Ascending aorta (tissue), 2 donors: ENCODE measurements at regions not wholly inside any gene's neighbourhood (a gene's known extent, or its start where the extent isn't known, plus 50 kb on each side); places are given as distances from the start of the nearest gene placed in this dataset.

Experiments used
- DNase-seq, 2 donors: peaks; one replicate each; pipeline ENCODE4 v3.0.0-alpha.2; 2019; ENCODE audit warnings: low spot score in 2 of 2
- H3K27ac ChIP-seq, 2 donors: fragments of 200-600 bp; sonication (generic); one replicate each; pipeline ENCODE4 v1.5.1; 2016 to 2017; ENCODE audit warnings: mild to moderate bottlenecking in 1 of 2
- H3K27me3 ChIP-seq: fragments of 200-600 bp; sonication (generic); one replicate; pipeline ENCODE4 v1.5.1; 2017
- H3K36me3 ChIP-seq, 2 donors: fragments of 200-600 bp; sonication (generic); one replicate each; pipeline ENCODE4 v1.5.1; 2016
- H3K4me1 ChIP-seq, 2 donors: fragments of 200-600 bp; sonication (generic); one replicate each; pipeline ENCODE4 v1.5.1; 2016 to 2017; ENCODE audit warnings: mild to moderate bottlenecking in 1 of 2
- H3K4me3 ChIP-seq, 2 donors: fragments of 200-600 bp; sonication (generic); one replicate each; pipeline ENCODE4 v1.5.1; 2016 to 2017; ENCODE audit warnings: mild to moderate bottlenecking in 1 of 2
- H3K9me3 ChIP-seq, 2 donors: fragments of 200-600 bp; sonication (generic); one replicate each; pipeline ENCODE4 v1.5.1; 2016
- CTCF ChIP-seq, 3 experiments: fragments of 200-600 bp in 2 of 3; fragments of 450-650 bp in 1 of 3; sonication (generic) in 2 of 3; IDR thresholded peaks; one replicate each; pipeline ENCODE4 v1.5.1; 2016 to 2019; ENCODE audit warnings: antibody characterized with exemption in 3 of 3, mild to moderate bottlenecking in 1 of 3, moderate library complexity in 1 of 3
- intact Hi-C: fragments of 100-400 bp; cut with DNase I; formaldehyde crosslinking; loops from one replicate; pipeline ENCODE4 v1.15.1; 2023

- Histone ChIP-seq H3K4me1 (peaks cover 0 to 3% of the 10 kb centered on the region in 2 donors), H3K9me3 (no peaks in the 10 kb centered on the region), H3K4me3 (no peak overlapping the region), H3K36me3 (no peaks in the 10 kb centered on the region), H3K27me3 (no peaks in the 10 kb centered on the region), H3K27ac (no peak overlapping the region)
- intact Hi-C loops: no loop called here
- no peak for TF ChIP-seq CTCF (IDR thresholded peaks at IDR 0.05)
- DNase-seq: no peak
Measured at GRCh38 chr2:12267042-12267441, 449.7 kb upstream of the TRIB2 start.

GRCh38 chr2:12269041-12269972 is 447.4 kb upstream of the TRIB2 start:
- intact Hi-C loops: no loop called here
- H3K36me3 ChIP-seq: no peaks in the 10 kb centered on the region
- H3K27me3 ChIP-seq: no peaks in the 10 kb centered on the region
- H3K4me3 ChIP-seq: no peak overlapping the region
- no peak overlapping the region for H3K27ac ChIP-seq
- no peaks in the 10 kb centered on the region for H3K9me3 ChIP-seq
- no peaks in the 10 kb centered on the region for H3K4me1 ChIP-seq
- no peak for TF ChIP-seq CTCF (IDR thresholded peaks at IDR 0.05)
- DNase-seq: no peak

DNA sequence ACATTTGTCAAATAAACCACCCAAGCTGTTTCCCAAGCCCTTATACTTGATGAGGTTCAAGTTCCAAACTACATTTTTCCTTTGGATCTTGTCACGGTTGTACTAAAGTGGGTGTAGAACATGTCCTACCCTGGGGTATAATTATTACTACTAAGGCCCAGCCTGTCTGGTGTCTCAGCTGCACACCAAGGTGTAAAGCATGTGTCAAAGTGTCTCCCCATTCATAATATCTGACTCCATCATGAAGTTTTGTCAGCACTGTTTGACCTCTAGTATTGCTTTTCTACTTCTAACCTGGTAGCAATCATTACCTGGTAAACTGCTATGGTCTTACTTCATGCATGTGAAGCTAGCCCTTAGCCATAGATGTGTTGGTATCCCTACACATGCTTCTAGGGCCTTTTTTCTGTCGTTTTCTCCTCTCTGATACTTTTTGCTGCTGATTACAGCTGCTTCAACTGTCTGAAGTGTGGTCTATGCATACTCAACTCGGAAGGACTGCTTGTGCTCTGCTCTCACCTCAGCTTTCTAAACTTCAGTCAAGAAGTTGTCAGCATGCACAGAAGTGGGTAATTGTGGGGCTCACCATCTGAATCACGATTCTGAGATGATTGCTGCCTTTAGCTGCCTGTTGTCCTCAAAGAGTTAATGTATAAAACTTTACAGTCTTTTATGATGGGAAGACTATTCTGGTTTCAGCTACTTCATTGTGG is 445.7 kb upstream of the TRIB2 start:
- Histone ChIP-seq H3K27me3 (no peaks in the 10 kb centered on the region), H3K36me3 (no peaks in the 10 kb centered on the region), H3K4me3 (no peak overlapping the region), H3K4me1 (no peaks in the 10 kb centered on the region), H3K27ac (no peak overlapping the region), H3K9me3 (no peaks in the 10 kb centered on the region)
- TF ChIP-seq CTCF (IDR thresholded peaks at IDR 0.05): no peak
- intact Hi-C loops: no loop called here
- DNase-seq: no peak

- no peak overlapping the region for H3K27ac ChIP-seq
- no peak for DNase-seq
- H3K36me3 ChIP-seq: no peaks in the 10 kb centered on the region
- TF ChIP-seq CTCF (IDR thresholded peaks at IDR 0.05): no peak
- H3K9me3 ChIP-seq: no peaks in the 10 kb centered on the region
- H3K4me3 ChIP-seq: no peak overlapping the region
- intact Hi-C loops: no loop called here
- no peaks in the 10 kb centered on the region for H3K27me3 ChIP-seq
- H3K4me1 ChIP-seq: no peaks in the 10 kb centered on the region
Measured at GRCh38 chr2:12271589-12271984, 445.1 kb upstream of the TRIB2 start.

GRCh38 chr2:12273111-12273510 is 443.6 kb upstream of the TRIB2 start:
- no peak overlapping the region for H3K4me3 ChIP-seq
- no peak for TF ChIP-seq CTCF (IDR thresholded peaks at IDR 0.05)

More at GRCh38 chr2:12273111-12273510, 443.6 kb upstream of the TRIB2 start:
- Histone ChIP-seq H3K27me3 (no peaks in the 10 kb centered on the region), H3K4me1 (no peaks in the 10 kb centered on the region), H3K36me3 (no peaks in the 10 kb centered on the region), H3K27ac (no peak overlapping the region), H3K9me3 (no peaks in the 10 kb centered on the region)
- DNase-seq: no peak
- intact Hi-C loops: no loop called here
